T-helper 1 cell treated with Interleukin-12 subunit alpha and Interleukin-12 subunit beta and Interleukin-4 antibody, amounts not matched to agents 30 ng/mL and 1 ng/mL, for 36 hours (primary cell): ENCODE measurements at regions not wholly inside any gene's neighbourhood (a gene's known extent, or its start where the extent isn't known, plus 50 kb on each side); places are given as distances from the start of the nearest gene placed in this dataset.

Experiments used
- intact Hi-C: fragments of 100-400 bp; cut with micrococcal nuclease; formaldehyde crosslinking; loops from one replicate; pipeline ENCODE4 v1.15.1; 2024

GRCh38 chr1:37238364-37239224, 204.3 kb upstream of the GRIK3 start:
- intact Hi-C loops = no loop called here

GRCh38 chr1:37239225-37239740, 205.0 kb upstream of the GRIK3 start:
- intact Hi-C loops = no loop called here

GRCh38 chr1:37240897-37241296, 206.6 kb upstream of the GRIK3 start:
- intact Hi-C loops = no loop called here

GRCh38 chr1:37242501-37242900, 208.2 kb upstream of the GRIK3 start:
- intact Hi-C loops = no loop called here

- intact Hi-C loops = no loop called here
These were observed 209.2 kb upstream of the GRIK3 start for GRCh38 chr1:37243368-37244082.

GRCh38 chr1:37244083-37244480, 209.8 kb upstream of the GRIK3 start:
- intact Hi-C loops = no loop called here

- intact Hi-C loops = no loop called here
These were observed 210.5 kb upstream of the GRIK3 start for GRCh38 chr1:37244815-37245214.

GRCh38 chr1:37246631-37247030, 212.3 kb upstream of the GRIK3 start:
- intact Hi-C loops = no loop called here

GRCh38 chr1:37250371-37250770, 216.1 kb upstream of the GRIK3 start:
- intact Hi-C loops = no loop called here

GRCh38 chr1:37255136-37255795, 219.1 kb upstream of the ZC3H12A start:
- intact Hi-C loops = no loop called here

- intact Hi-C loops = no loop called here
These were observed 218.5 kb upstream of the ZC3H12A start for GRCh38 chr1:37255868-37256267.

- intact Hi-C loops = no loop called here
These were observed 216.7 kb upstream of the ZC3H12A start for GRCh38 chr1:37257646-37258045.

- intact Hi-C loops = no loop called here
These were observed 216.3 kb upstream of the ZC3H12A start for GRCh38 chr1:37258068-37258467.

GRCh38 chr1:37259019-37259418, 215.4 kb upstream of the ZC3H12A start:
- intact Hi-C loops = no loop called here

- intact Hi-C loops = no loop called here
These were observed 213.3 kb upstream of the ZC3H12A start for GRCh38 chr1:37261129-37261528.

- intact Hi-C loops = no loop called here
These were observed 211.8 kb upstream of the ZC3H12A start for GRCh38 chr1:37262439-37263170.

- intact Hi-C loops = no loop called here
These were observed 209.2 kb upstream of the ZC3H12A start for GRCh38 chr1:37265156-37265555.

GRCh38 chr1:37265786-37266667, 208.4 kb upstream of the ZC3H12A start:
- intact Hi-C loops = no loop called here

GRCh38 chr1:37267111-37267835, 207.1 kb upstream of the ZC3H12A start:
- intact Hi-C loops = no loop called here

- intact Hi-C loops = no loop called here
These were observed 203.7 kb upstream of the ZC3H12A start for GRCh38 chr1:37270639-37271038.
